ENCODE measurements at regions not wholly inside any gene's neighbourhood (a gene's known extent, or its start where the extent isn't known, plus 50 kb on each side); places are given as distances from the start of the nearest gene placed in this dataset.
"Not testable (repeated sequence)": the region's sequence is repeated elsewhere in the genome, so short reads cannot be mapped to it uniquely, and the experiment has no call there.

DNA sequence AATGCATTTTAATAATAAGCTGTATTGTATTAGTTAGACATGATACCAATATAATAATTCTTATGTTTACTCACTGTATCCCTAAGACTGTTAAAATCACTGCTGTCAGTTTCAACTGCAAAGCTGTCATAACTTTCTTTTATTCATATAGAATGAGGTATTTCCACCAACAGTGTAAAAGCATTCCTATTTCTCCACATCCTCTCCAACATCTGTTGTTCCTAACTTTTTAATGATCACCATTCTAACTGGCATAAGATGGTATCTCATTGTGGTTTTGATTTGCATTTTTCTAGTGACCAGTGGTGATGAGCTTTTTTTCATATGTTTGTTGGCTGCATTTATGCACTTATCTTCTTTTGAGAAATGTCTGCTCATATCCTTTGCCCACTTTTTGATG, 177.6 kb upstream of the MME start:
- TF ChIP-seq, protein P1, sequence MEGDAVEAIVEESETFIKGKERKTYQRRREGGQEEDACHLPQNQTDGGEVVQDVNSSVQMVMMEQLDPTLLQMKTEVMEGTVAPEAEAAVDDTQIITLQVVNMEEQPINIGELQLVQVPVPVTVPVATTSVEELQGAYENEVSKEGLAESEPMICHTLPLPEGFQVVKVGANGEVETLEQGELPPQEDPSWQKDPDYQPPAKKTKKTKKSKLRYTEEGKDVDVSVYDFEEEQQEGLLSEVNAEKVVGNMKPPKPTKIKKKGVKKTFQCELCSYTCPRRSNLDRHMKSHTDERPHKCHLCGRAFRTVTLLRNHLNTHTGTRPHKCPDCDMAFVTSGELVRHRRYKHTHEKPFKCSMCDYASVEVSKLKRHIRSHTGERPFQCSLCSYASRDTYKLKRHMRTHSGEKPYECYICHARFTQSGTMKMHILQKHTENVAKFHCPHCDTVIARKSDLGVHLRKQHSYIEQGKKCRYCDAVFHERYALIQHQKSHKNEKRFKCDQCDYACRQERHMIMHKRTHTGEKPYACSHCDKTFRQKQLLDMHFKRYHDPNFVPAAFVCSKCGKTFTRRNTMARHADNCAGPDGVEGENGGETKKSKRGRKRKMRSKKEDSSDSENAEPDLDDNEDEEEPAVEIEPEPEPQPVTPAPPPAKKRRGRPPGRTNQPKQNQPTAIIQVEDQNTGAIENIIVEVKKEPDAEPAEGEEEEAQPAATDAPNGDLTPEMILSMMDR (IDR thresholded peaks at IDR 0.05; ENCODE audit: poor library complexity) = not testable (repeated sequence)
- not testable (repeated sequence) for TF ChIP-seq EZH2phosphoT487 (IDR thresholded peaks at IDR 0.05; ENCODE audit: low read depth, severe bottlenecking, unreplicated experiment); EZH2 (IDR thresholded peaks at IDR 0.05; ENCODE audit: borderline replicate concordance)

All from hepatocyte (in vitro differentiated cells).